ENCODE measurements at regions not wholly inside any gene's neighbourhood (a gene's known extent, or its start where the extent isn't known, plus 50 kb on each side); places are given as distances from the start of the nearest gene placed in this dataset.

DNA sequence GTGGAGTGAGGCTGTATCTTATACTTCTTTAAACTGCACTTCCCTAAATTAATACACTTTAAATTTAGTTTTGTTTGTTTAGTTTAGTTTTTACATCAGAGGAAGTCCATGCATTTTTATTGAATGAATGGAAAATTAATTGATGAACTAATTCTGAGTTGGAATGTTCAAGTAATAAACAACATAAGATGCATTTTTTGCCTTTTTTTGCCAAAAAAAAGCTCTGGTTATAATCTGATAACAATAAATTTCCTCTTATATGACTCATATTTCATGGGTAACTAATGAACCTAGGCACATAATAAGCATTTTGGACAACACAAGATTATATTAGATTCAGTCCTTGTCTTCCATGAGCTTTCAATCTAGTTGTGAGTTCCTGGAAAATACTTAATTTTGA lies 323.1 kb downstream of the CENPW start:
- TF ChIP-seq, protein P1, sequence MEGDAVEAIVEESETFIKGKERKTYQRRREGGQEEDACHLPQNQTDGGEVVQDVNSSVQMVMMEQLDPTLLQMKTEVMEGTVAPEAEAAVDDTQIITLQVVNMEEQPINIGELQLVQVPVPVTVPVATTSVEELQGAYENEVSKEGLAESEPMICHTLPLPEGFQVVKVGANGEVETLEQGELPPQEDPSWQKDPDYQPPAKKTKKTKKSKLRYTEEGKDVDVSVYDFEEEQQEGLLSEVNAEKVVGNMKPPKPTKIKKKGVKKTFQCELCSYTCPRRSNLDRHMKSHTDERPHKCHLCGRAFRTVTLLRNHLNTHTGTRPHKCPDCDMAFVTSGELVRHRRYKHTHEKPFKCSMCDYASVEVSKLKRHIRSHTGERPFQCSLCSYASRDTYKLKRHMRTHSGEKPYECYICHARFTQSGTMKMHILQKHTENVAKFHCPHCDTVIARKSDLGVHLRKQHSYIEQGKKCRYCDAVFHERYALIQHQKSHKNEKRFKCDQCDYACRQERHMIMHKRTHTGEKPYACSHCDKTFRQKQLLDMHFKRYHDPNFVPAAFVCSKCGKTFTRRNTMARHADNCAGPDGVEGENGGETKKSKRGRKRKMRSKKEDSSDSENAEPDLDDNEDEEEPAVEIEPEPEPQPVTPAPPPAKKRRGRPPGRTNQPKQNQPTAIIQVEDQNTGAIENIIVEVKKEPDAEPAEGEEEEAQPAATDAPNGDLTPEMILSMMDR (conservative IDR thresholded peaks at IDR 0.05 in 1 of 2, IDR thresholded peaks at IDR 0.05 in 1 of 2; ENCODE audit: low read depth in 1 of 2, low read length in 2 of 2), result no peak
- no peak for TF ChIP-seq EZH2 (IDR thresholded peaks at IDR 0.05; ENCODE audit: low read length, missing control alignments)
